ENCODE measurements at regions not wholly inside any gene's neighbourhood (a gene's known extent, or its start where the extent isn't known, plus 50 kb on each side); places are given as distances from the start of the nearest gene placed in this dataset.

DNA sequence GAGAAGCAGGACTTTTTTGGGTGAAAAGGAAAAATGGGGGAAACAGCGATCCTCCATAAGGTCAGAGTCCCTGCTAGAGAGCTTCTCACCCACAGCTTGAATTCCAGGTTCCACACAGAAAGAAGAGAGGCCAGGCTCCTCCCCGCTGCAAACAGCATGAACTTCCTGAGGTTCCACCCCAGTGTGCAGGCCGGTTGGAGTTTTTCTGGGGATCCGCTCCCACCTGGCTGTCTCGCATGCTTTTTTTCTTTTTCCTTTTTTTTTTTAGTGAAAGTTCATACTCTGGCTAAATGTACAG, 595.1 kb upstream of the ZP4 start:
- no peaks in the 10 kb centered on the region for H3K27me3 Mint-ChIP-seq (ENCODE audit: low read depth, unreplicated experiment)
- peak overlapping the region; percentile 61 for H3K4me3 ChIP-seq (ENCODE audit: insufficient read depth, low read depth, low read length)
- no peaks in the 10 kb centered on the region for H3K27me3 ChIP-seq (ENCODE audit: insufficient read depth, low read length)
- H3K36me3 ChIP-seq (ENCODE audit: insufficient read depth, low read length), result no peaks in the 10 kb centered on the region
- H3K27ac ChIP-seq (ENCODE audit: low read depth, low read length), result peak overlapping the region; percentile 67
- peak overlapping the region; percentile 68 for H3K4me2 ChIP-seq (ENCODE audit: low read length)
- peak overlapping the region; percentile 85 for H3K9ac ChIP-seq (ENCODE audit: low read length)
- no peaks in the 10 kb centered on the region for H3K9me3 Mint-ChIP-seq (ENCODE audit: unreplicated experiment)
- DNase-seq (ENCODE audit: low read depth) (no peak), FAIRE-seq (no peak)
- no peaks in the 10 kb centered on the region for H3K9me3 ChIP-seq (ENCODE audit: insufficient read depth, low read depth, low read length)
- H3K36me3 Mint-ChIP-seq (ENCODE audit: low read depth, unreplicated experiment), result no peaks in the 10 kb centered on the region
- H3K4me1 ChIP-seq (ENCODE audit: insufficient read depth, low read length), result peaks cover 3% of the 10 kb centered on the region
- TF ChIP-seq EZH2 (IDR thresholded peaks at IDR 0.05; ENCODE audit: insufficient read depth, low read length), result no peak
- TF ChIP-seq, protein P1, sequence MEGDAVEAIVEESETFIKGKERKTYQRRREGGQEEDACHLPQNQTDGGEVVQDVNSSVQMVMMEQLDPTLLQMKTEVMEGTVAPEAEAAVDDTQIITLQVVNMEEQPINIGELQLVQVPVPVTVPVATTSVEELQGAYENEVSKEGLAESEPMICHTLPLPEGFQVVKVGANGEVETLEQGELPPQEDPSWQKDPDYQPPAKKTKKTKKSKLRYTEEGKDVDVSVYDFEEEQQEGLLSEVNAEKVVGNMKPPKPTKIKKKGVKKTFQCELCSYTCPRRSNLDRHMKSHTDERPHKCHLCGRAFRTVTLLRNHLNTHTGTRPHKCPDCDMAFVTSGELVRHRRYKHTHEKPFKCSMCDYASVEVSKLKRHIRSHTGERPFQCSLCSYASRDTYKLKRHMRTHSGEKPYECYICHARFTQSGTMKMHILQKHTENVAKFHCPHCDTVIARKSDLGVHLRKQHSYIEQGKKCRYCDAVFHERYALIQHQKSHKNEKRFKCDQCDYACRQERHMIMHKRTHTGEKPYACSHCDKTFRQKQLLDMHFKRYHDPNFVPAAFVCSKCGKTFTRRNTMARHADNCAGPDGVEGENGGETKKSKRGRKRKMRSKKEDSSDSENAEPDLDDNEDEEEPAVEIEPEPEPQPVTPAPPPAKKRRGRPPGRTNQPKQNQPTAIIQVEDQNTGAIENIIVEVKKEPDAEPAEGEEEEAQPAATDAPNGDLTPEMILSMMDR (IDR thresholded peaks at IDR 0.05; ENCODE audit: insufficient read depth, low read depth, low read length), result no peak
- no peak overlapping the region for H2AFZ ChIP-seq (ENCODE audit: low read depth, low read length)
- no peaks in the 10 kb centered on the region for H4K20me1 ChIP-seq (ENCODE audit: insufficient read depth, low read length)
- H3K4me1 Mint-ChIP-seq (ENCODE audit: low read depth, unreplicated experiment), result peaks cover 6% of the 10 kb centered on the region
- H3K27ac Mint-ChIP-seq (ENCODE audit: unreplicated experiment), result no peak overlapping the region
- peaks cover 17% of the 10 kb centered on the region for H3K79me2 ChIP-seq (ENCODE audit: insufficient read depth, low read length)
- peak overlapping the region; percentile 80 for H3K4me3 Mint-ChIP-seq (ENCODE audit: unreplicated experiment)

DNA sequence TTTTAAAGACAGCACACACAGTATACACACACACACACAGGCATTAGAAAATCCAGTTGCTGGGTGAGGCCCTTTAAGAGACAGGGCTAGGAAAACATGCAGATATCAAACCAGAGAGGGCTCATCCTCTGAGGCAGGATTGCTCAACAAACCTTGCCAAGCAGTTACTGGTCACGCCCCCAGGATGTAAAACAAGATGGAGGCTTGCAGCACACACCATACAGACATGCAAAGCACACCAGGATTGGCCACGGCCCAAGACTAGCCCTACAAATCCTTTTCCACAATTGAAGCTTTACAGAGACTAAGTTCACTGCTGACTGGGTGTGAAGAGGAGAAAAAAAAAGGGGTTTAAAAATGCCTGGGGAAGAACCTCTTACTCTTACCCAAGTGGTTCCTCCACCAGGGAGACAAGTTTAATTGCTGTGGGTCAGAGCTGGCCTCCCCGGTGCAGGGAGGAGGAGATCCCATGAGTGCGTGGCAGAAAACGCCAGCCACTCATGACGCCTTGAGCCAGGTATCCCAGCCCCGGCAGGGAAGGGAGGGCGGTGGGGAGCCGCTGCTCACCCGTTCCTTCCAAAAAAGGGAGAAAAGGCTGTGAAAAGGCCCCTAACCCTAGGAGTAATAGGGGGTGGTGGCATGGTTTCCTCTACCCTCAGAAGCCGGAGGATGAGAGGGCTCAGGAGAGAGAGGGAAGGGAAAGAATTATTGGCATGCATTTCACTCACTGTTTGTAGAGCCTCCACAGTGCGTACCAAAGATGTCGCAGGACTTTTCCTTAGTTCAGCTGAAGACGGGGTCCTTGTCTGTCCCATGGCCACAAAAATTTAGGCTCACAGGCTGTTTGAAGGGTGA, 594.6 kb upstream of the ZP4 start:
- no peaks in the 10 kb centered on the region for H3K36me3 ChIP-seq (ENCODE audit: insufficient read depth, low read length)
- FAIRE-seq, result no peak
- H3K36me3 Mint-ChIP-seq (ENCODE audit: low read depth, unreplicated experiment), result no peaks in the 10 kb centered on the region
- H3K4me3 Mint-ChIP-seq (ENCODE audit: unreplicated experiment), result peak overlapping the region; percentile 80
- TF ChIP-seq EZH2 (IDR thresholded peaks at IDR 0.05; ENCODE audit: insufficient read depth, low read length), result no peak
- TF ChIP-seq, protein P1 (IDR thresholded peaks at IDR 0.05; ENCODE audit: insufficient read depth, low read depth, low read length), result no peak
- no peaks in the 10 kb centered on the region for H3K27me3 Mint-ChIP-seq (ENCODE audit: low read depth, unreplicated experiment)
- peak overlapping the region; percentile 62 for H3K27ac Mint-ChIP-seq (ENCODE audit: unreplicated experiment)
- peak overlapping the region; percentile 85 for H3K9ac ChIP-seq (ENCODE audit: low read length)
- peaks cover 6% of the 10 kb centered on the region for H3K4me1 Mint-ChIP-seq (ENCODE audit: low read depth, unreplicated experiment)
- H2AFZ ChIP-seq (ENCODE audit: low read depth, low read length), result no peak overlapping the region
- H3K4me1 ChIP-seq (ENCODE audit: insufficient read depth, low read length), result peaks cover 3% of the 10 kb centered on the region
- no peaks in the 10 kb centered on the region for H4K20me1 ChIP-seq (ENCODE audit: insufficient read depth, low read length)
- H3K9me3 Mint-ChIP-seq (ENCODE audit: unreplicated experiment), result no peaks in the 10 kb centered on the region
- H3K9me3 ChIP-seq (ENCODE audit: insufficient read depth, low read depth, low read length), result no peaks in the 10 kb centered on the region
- H3K79me2 ChIP-seq (ENCODE audit: insufficient read depth, low read length), result peaks cover 17% of the 10 kb centered on the region
- H3K27me3 ChIP-seq (ENCODE audit: insufficient read depth, low read length), result no peaks in the 10 kb centered on the region
- peak overlapping the region; percentile 67 for H3K27ac ChIP-seq (ENCODE audit: low read depth, low read length)
- peak overlapping the region; percentile 61 for H3K4me3 ChIP-seq (ENCODE audit: insufficient read depth, low read depth, low read length)
- peak overlapping the region; percentile 68 for H3K4me2 ChIP-seq (ENCODE audit: low read length)
- DNase-seq (ENCODE audit: low read depth), result peak; percentile 13

DNA sequence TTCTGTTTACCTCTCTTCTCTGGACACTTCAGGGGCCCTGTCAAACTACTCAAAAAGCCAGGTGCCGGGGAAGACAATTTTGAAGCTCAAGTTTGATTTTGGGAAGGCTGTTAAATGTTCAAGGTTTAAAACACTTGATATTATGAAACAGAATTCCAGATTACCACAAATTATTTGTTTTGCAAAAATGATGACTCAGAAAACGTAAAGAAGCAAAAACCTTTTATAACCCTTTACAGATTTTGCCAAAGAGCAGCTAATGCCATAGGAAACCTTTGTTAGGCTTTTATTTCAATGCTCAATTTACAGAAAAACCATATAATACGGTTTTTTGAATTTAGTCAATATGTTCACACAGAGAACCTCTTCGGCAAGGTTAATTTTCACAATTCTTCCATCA, 593.4 kb upstream of the ZP4 start:
- no peak for TF ChIP-seq EZH2 (IDR thresholded peaks at IDR 0.05; ENCODE audit: insufficient read depth, low read length)
- TF ChIP-seq, protein P1 (IDR thresholded peaks at IDR 0.05; ENCODE audit: insufficient read depth, low read depth, low read length), result no peak
- H2AFZ ChIP-seq (ENCODE audit: low read depth, low read length), result no peak overlapping the region
- Mint-ChIP-seq H3K9me3 (ENCODE audit: unreplicated experiment) (no peaks in the 10 kb centered on the region), H3K27me3 (ENCODE audit: low read depth, unreplicated experiment) (no peaks in the 10 kb centered on the region), H3K4me1 (ENCODE audit: low read depth, unreplicated experiment) (peaks cover 6% of the 10 kb centered on the region), H3K4me3 (ENCODE audit: unreplicated experiment) (peak overlapping the region; percentile 80), H3K36me3 (ENCODE audit: low read depth, unreplicated experiment) (no peaks in the 10 kb centered on the region), H3K27ac (ENCODE audit: unreplicated experiment) (no peak overlapping the region)
- peak overlapping the region; percentile 61 for H3K4me3 ChIP-seq (ENCODE audit: insufficient read depth, low read depth, low read length)
- peaks cover 3% of the 10 kb centered on the region for H3K4me1 ChIP-seq (ENCODE audit: insufficient read depth, low read length)
- no peaks in the 10 kb centered on the region for H3K36me3 ChIP-seq (ENCODE audit: insufficient read depth, low read length)
- no peaks in the 10 kb centered on the region for H4K20me1 ChIP-seq (ENCODE audit: insufficient read depth, low read length)
- FAIRE-seq (no peak), DNase-seq (ENCODE audit: low read depth) (peak; percentile 20)
- no peaks in the 10 kb centered on the region for H3K9me3 ChIP-seq (ENCODE audit: insufficient read depth, low read depth, low read length)
- H3K27me3 ChIP-seq (ENCODE audit: insufficient read depth, low read length), result no peaks in the 10 kb centered on the region
- H3K27ac ChIP-seq (ENCODE audit: low read depth, low read length), result no peak overlapping the region
- peak overlapping the region; percentile 85 for H3K9ac ChIP-seq (ENCODE audit: low read length)
- H3K4me2 ChIP-seq (ENCODE audit: low read length), result peak overlapping the region; percentile 68
- peaks cover 17% of the 10 kb centered on the region for H3K79me2 ChIP-seq (ENCODE audit: insufficient read depth, low read length)

All from astrocyte (in vitro differentiated cells and primary cell).